ENCODE measurements at regions not wholly inside any gene's neighbourhood (a gene's known extent, or its start where the extent isn't known, plus 50 kb on each side); places are given as distances from the start of the nearest gene placed in this dataset.

- H3K27ac ChIP-seq = no peak overlapping the region
- H3K27me3 ChIP-seq (ENCODE audit: low read depth) = no peaks in the 10 kb centered on the region
- no peak for TF ChIP-seq CTCF (IDR thresholded peaks at IDR 0.05)
- H3K9me3 ChIP-seq = no peaks in the 10 kb centered on the region
- DNase-seq = no peak
- H3K4me1 ChIP-seq = no peaks in the 10 kb centered on the region
- no peak overlapping the region for H3K4me3 ChIP-seq
- H3K36me3 ChIP-seq = no peaks in the 10 kb centered on the region
- no peak for ATAC-seq
- intact Hi-C loops (cut with DNase I) = no loop called here
These were observed 208.8 kb upstream of the GMDS start for GRCh38 chr6:2454180-2454579.

DNA sequence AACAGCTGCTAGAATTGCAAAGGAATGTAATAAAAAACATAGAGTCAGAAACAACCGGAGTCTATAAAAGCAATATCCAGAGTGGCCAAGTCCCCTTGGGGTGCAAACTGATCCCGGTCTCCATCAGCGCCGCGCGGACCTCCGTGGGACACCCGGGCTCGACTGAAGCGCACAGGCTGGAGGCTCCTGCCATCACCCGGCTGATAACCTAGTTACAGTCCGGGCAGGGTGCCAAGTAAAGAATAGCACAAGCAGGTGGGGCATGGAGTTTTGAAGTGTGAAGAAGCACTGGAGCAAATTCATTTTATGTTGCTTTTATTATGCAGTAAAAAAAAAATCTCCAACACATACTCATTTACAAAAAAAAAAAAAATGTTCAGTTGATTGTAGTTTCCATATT is 205.1 kb upstream of the GMDS start:
- no peak for TF ChIP-seq CTCF (IDR thresholded peaks at IDR 0.05)
- Histone ChIP-seq H3K27ac (no peak overlapping the region), H3K27me3 (ENCODE audit: low read depth) (no peaks in the 10 kb centered on the region), H3K36me3 (no peaks in the 10 kb centered on the region), H3K4me1 (no peaks in the 10 kb centered on the region), H3K9me3 (no peaks in the 10 kb centered on the region), H3K4me3 (no peak overlapping the region)
- intact Hi-C loops (cut with DNase I) = no loop called here
- ATAC-seq (no peak), DNase-seq (no peak)

GRCh38 chr6:2449572-2449940 is 204.2 kb upstream of the GMDS start:
- no peak overlapping the region for H3K4me3 ChIP-seq
- no peaks in the 10 kb centered on the region for H3K27me3 ChIP-seq (ENCODE audit: low read depth)
- no peak overlapping the region for H3K27ac ChIP-seq
- no peak for ATAC-seq
- H3K36me3 ChIP-seq = no peaks in the 10 kb centered on the region
- intact Hi-C loops (cut with DNase I) = no loop called here
- no peaks in the 10 kb centered on the region for H3K9me3 ChIP-seq
- TF ChIP-seq CTCF (IDR thresholded peaks at IDR 0.05) = no peak
- no peak for DNase-seq
- no peaks in the 10 kb centered on the region for H3K4me1 ChIP-seq

GRCh38 chr6:2448826-2449571 is 203.6 kb upstream of the GMDS start:
- ATAC-seq = peak; percentile 56 to 77
- no peak for DNase-seq
- peak overlapping the region; percentile 11 for H3K4me3 ChIP-seq
- H3K36me3 ChIP-seq = no peaks in the 10 kb centered on the region
- intact Hi-C loops (cut with DNase I) = no loop called here
- TF ChIP-seq CTCF (IDR thresholded peaks at IDR 0.05) = peak; percentile 56
- H3K9me3 ChIP-seq = no peaks in the 10 kb centered on the region
- H3K27ac ChIP-seq = no peak overlapping the region
- H3K27me3 ChIP-seq (ENCODE audit: low read depth) = no peaks in the 10 kb centered on the region
- no peaks in the 10 kb centered on the region for H3K4me1 ChIP-seq

- Histone ChIP-seq H3K9me3 (no peaks in the 10 kb centered on the region), H3K36me3 (no peaks in the 10 kb centered on the region), H3K4me1 (no peaks in the 10 kb centered on the region), H3K27me3 (ENCODE audit: low read depth) (no peaks in the 10 kb centered on the region), H3K27ac (no peak overlapping the region), H3K4me3 (no peak overlapping the region)
- DNase-seq (no peak), ATAC-seq (no peak)
- no peak for TF ChIP-seq CTCF (IDR thresholded peaks at IDR 0.05)
- intact Hi-C loops (cut with DNase I) = no loop called here
These were observed 202.5 kb upstream of the GMDS start for GRCh38 chr6:2447931-2448330.

Measured in lower lobe of right lung (tissue), 2 donors.